ENCODE measurements at regions not wholly inside any gene's neighbourhood (a gene's known extent, or its start where the extent isn't known, plus 50 kb on each side); places are given as distances from the start of the nearest gene placed in this dataset.

- Histone ChIP-seq H3K4me1 (ENCODE audit: control insufficient read depth, insufficient read depth, low read length, poor library complexity, severe bottlenecking) (no peaks in the 10 kb centered on the region), H3K4me3 (ENCODE audit: low read depth, low read length) (no peak overlapping the region), H3K27me3 (ENCODE audit: control insufficient read depth, insufficient read depth, low read length) (no peaks in the 10 kb centered on the region), H3K36me3 (ENCODE audit: control insufficient read depth, insufficient read depth, low read length) (no peaks in the 10 kb centered on the region), H3K9me3 (ENCODE audit: control insufficient read depth in 2 of 2, low read length in 2 of 2) (no peaks in the 10 kb centered on the region), H3K27ac (ENCODE audit: insufficient read depth, low read length, poor library complexity, severe bottlenecking) (no peak overlapping the region)
- no peak overlapping the region for H3K27ac Mint-ChIP-seq
- H3K27me3 Mint-ChIP-seq, result no peaks in the 10 kb centered on the region
- ATAC-seq (ENCODE audit: low read depth in 2 of 2), result no peak
- no peak overlapping the region for H3K4me3 Mint-ChIP-seq
- DNase-seq, result no peak
- no peaks in the 10 kb centered on the region for H3K36me3 Mint-ChIP-seq
- H3K4me1 Mint-ChIP-seq, result no peaks in the 10 kb centered on the region
- H3K9me3 Mint-ChIP-seq, result peaks cover 0 to 14% (median 2%) of the 10 kb centered on the region in 7 donors
These were observed 68.6 kb upstream of the CNTN5 start for GRCh38 chr11:98952107-98952506.

DNA sequence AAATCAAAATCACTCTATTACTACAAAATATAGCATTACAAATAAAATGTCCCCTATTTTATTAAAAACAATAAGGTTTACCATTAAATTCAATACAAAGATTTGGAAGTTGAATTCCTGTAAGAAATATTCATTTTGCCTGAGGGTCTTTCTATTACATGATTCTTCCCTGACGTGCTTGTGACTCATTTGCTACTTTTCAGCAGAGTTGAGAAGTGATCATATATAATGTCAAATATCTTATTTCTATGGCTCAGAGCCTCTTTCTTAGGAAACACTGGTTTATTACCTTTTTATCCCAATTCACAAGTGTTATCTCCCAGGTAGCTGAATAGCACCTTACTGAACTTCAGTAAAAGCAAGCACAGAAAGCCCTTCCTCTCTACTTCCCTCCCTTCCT lies 65.2 kb upstream of the CNTN5 start:
- no peaks in the 10 kb centered on the region for H3K4me1 Mint-ChIP-seq
- no peaks in the 10 kb centered on the region for H3K27me3 ChIP-seq (ENCODE audit: control insufficient read depth, insufficient read depth, low read length)
- H3K36me3 Mint-ChIP-seq, result no peaks in the 10 kb centered on the region
- no peak overlapping the region for H3K27ac Mint-ChIP-seq
- DNase-seq (no peak), ATAC-seq (ENCODE audit: low read depth in 2 of 2) (no peak)
- peaks cover 0 to 17% (median 2%) of the 10 kb centered on the region in 7 donors for H3K9me3 Mint-ChIP-seq
- no peaks in the 10 kb centered on the region for H3K4me1 ChIP-seq (ENCODE audit: control insufficient read depth, insufficient read depth, low read length, poor library complexity, severe bottlenecking)
- H3K36me3 ChIP-seq (ENCODE audit: control insufficient read depth, insufficient read depth, low read length), result no peaks in the 10 kb centered on the region
- H3K27ac ChIP-seq (ENCODE audit: insufficient read depth, low read length, poor library complexity, severe bottlenecking), result no peak overlapping the region
- H3K27me3 Mint-ChIP-seq, result no peaks in the 10 kb centered on the region
- H3K9me3 ChIP-seq (ENCODE audit: control insufficient read depth in 2 of 2, low read length in 2 of 2), result no peaks in the 10 kb centered on the region
- no peak overlapping the region for H3K4me3 Mint-ChIP-seq
- H3K4me3 ChIP-seq (ENCODE audit: low read depth, low read length), result no peak overlapping the region

- H3K4me3 ChIP-seq (ENCODE audit: low read depth, low read length), result no peak overlapping the region
- Mint-ChIP-seq H3K4me1 (no peaks in the 10 kb centered on the region), H3K9me3 (peaks cover 0 to 12% (median 3%) of the 10 kb centered on the region in 7 donors), H3K4me3 (no peak overlapping the region), H3K27me3 (no peaks in the 10 kb centered on the region), H3K27ac (no peak overlapping the region), H3K36me3 (no peaks in the 10 kb centered on the region)
- ATAC-seq (ENCODE audit: low read depth in 2 of 2), result no peak
- H3K36me3 ChIP-seq (ENCODE audit: control insufficient read depth, insufficient read depth, low read length), result no peaks in the 10 kb centered on the region
- DNase-seq, result no peak
- no peak overlapping the region for H3K27ac ChIP-seq (ENCODE audit: insufficient read depth, low read length, poor library complexity, severe bottlenecking)
- H3K27me3 ChIP-seq (ENCODE audit: control insufficient read depth, insufficient read depth, low read length), result no peaks in the 10 kb centered on the region
- no peaks in the 10 kb centered on the region for H3K4me1 ChIP-seq (ENCODE audit: control insufficient read depth, insufficient read depth, low read length, poor library complexity, severe bottlenecking)
- H3K9me3 ChIP-seq (ENCODE audit: control insufficient read depth in 2 of 2, low read length in 2 of 2), result peaks cover 0 to 6% of the 10 kb centered on the region in 2 experiments
These were observed 56.6 kb upstream of the CNTN5 start for GRCh38 chr11:98964146-98964545.

DNA sequence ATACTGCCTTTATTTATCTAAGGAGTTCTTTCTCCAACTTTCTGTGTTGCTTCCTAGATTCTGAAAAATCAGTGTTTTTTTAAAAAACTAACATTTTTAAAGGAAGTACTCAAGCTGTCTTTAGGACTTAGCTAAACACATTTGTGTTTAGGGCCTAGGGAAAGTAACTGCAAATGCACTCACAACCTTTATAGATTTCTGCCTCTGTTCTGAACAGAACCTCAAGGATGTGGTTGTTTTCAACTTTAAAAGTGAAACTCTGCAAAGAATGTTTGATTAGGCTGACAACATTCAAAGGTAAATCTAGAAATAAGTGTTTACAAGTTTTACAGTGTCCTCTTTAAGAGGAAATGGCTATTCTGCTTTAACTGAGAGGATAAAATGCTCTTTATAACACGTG lies 55.4 kb upstream of the CNTN5 start:
- no peaks in the 10 kb centered on the region for H3K4me1 Mint-ChIP-seq
- H3K4me3 Mint-ChIP-seq, result no peak overlapping the region
- no peak overlapping the region for H3K4me3 ChIP-seq (ENCODE audit: low read depth, low read length)
- no peaks in the 10 kb centered on the region for H3K36me3 ChIP-seq (ENCODE audit: control insufficient read depth, insufficient read depth, low read length)
- H3K9me3 ChIP-seq (ENCODE audit: control insufficient read depth in 2 of 2, low read length in 2 of 2), result peaks cover 0 to 6% of the 10 kb centered on the region in 2 experiments
- H3K27ac Mint-ChIP-seq, result no peak overlapping the region
- no peaks in the 10 kb centered on the region for H3K27me3 Mint-ChIP-seq
- no peaks in the 10 kb centered on the region for H3K36me3 Mint-ChIP-seq
- no peak overlapping the region for H3K27ac ChIP-seq (ENCODE audit: insufficient read depth, low read length, poor library complexity, severe bottlenecking)
- no peaks in the 10 kb centered on the region for H3K4me1 ChIP-seq (ENCODE audit: control insufficient read depth, insufficient read depth, low read length, poor library complexity, severe bottlenecking)
- ATAC-seq (ENCODE audit: low read depth in 2 of 2) (no peak), DNase-seq (no peak)
- no peaks in the 10 kb centered on the region for H3K27me3 ChIP-seq (ENCODE audit: control insufficient read depth, insufficient read depth, low read length)
- peaks cover 0 to 8% (median under 1%) of the 10 kb centered on the region in 7 donors for H3K9me3 Mint-ChIP-seq

- Mint-ChIP-seq H3K27me3 (no peaks in the 10 kb centered on the region), H3K9me3 (peaks cover 0 to 7% (median 0%) of the 10 kb centered on the region in 7 donors), H3K4me1 (no peaks in the 10 kb centered on the region), H3K4me3 (no peak overlapping the region), H3K36me3 (no peaks in the 10 kb centered on the region), H3K27ac (no peak overlapping the region)
- H3K27me3 ChIP-seq (ENCODE audit: control insufficient read depth, insufficient read depth, low read length), result no peaks in the 10 kb centered on the region
- H3K36me3 ChIP-seq (ENCODE audit: control insufficient read depth, insufficient read depth, low read length), result no peaks in the 10 kb centered on the region
- peaks cover 0 to 8% of the 10 kb centered on the region in 2 experiments for H3K9me3 ChIP-seq (ENCODE audit: control insufficient read depth in 2 of 2, low read length in 2 of 2)
- no peak overlapping the region for H3K27ac ChIP-seq (ENCODE audit: insufficient read depth, low read length, poor library complexity, severe bottlenecking)
- H3K4me1 ChIP-seq (ENCODE audit: control insufficient read depth, insufficient read depth, low read length, poor library complexity, severe bottlenecking), result no peaks in the 10 kb centered on the region
- no peak for DNase-seq
- ATAC-seq (ENCODE audit: low read depth in 2 of 2), result no peak
- no peak overlapping the region for H3K4me3 ChIP-seq (ENCODE audit: low read depth, low read length)
These were observed 55.0 kb upstream of the CNTN5 start for GRCh38 chr11:98965775-98966174.

DNA sequence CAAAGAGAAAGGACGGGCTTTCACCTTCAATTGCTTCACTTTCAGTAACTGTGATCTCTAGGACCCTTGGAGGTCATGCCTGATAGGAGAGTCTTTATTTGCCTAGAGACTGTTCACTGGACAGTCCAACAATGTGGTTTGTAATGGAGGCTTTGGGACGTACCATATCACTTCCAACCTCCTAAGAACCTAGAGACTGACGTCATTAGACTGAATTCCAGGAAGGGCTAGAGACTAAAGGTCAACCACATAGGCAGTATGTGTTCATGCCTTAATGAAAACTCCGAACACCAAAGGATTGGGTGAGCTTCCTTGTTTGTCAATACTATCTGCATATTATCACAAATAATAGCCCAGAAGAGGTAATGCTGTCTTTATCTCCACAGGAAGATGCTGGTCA lies 53.7 kb upstream of the CNTN5 start:
- H3K4me1 Mint-ChIP-seq, result no peaks in the 10 kb centered on the region

More for the DNA sequence above, 53.7 kb upstream of the CNTN5 start:
- Histone ChIP-seq H3K4me1 (ENCODE audit: control insufficient read depth, insufficient read depth, low read length, poor library complexity, severe bottlenecking) (no peaks in the 10 kb centered on the region), H3K9me3 (ENCODE audit: control insufficient read depth in 2 of 2, low read length in 2 of 2) (peaks cover 0 to 8% of the 10 kb centered on the region in 2 experiments), H3K36me3 (ENCODE audit: control insufficient read depth, insufficient read depth, low read length) (no peaks in the 10 kb centered on the region), H3K4me3 (ENCODE audit: low read depth, low read length) (no peak overlapping the region), H3K27me3 (ENCODE audit: control insufficient read depth, insufficient read depth, low read length) (no peaks in the 10 kb centered on the region), H3K27ac (ENCODE audit: insufficient read depth, low read length, poor library complexity, severe bottlenecking) (no peak overlapping the region)
- Mint-ChIP-seq H3K9me3 (peaks cover 0 to 12% (median under 1%) of the 10 kb centered on the region in 7 donors), H3K36me3 (no peaks in the 10 kb centered on the region), H3K27ac (no peak overlapping the region), H3K4me3 (no peak overlapping the region), H3K27me3 (no peaks in the 10 kb centered on the region)
- DNase-seq (no peak), ATAC-seq (ENCODE audit: low read depth in 2 of 2) (no peak)
